Sigmoid colon (tissue), 6 donors: ENCODE measurements at regions not wholly inside any gene's neighbourhood (a gene's known extent, or its start where the extent isn't known, plus 50 kb on each side); places are given as distances from the start of the nearest gene placed in this dataset.

ENCODE experiments used
- DNase-seq: peaks from one replicate; pipeline ENCODE4 v3.0.0-alpha.2; 2019
- H3K27ac ChIP-seq, 4 donors: fragments of 200-600 bp; sonication (generic); one replicate each; pipeline ENCODE4 v1.5.1; 2016 to 2019; ENCODE audit warnings: mild to moderate bottlenecking in 1 of 4
- H3K27me3 ChIP-seq, 3 donors: fragments of 200-600 bp; sonication (generic); one replicate each; pipeline ENCODE4 v1.5.1; 2019; ENCODE audit warnings: mild to moderate bottlenecking in 1 of 3
- H3K36me3 ChIP-seq, 4 donors: fragments of 200-600 bp; sonication (generic); one replicate each; pipeline ENCODE4 v1.5.1; 2016 to 2019
- H3K4me1 ChIP-seq, 4 donors: fragments of 200-600 bp; sonication (generic); one replicate each; pipeline ENCODE4 v1.5.1; 2017 to 2019
- H3K4me3 ChIP-seq, 4 donors: fragments of 200-600 bp; sonication (generic); one replicate each; pipeline ENCODE4 v1.5.1; 2017 to 2019; ENCODE audit warnings: mild to moderate bottlenecking in 2 of 4, moderate library complexity in 1 of 4
- H3K9me3 ChIP-seq, 4 donors: fragments of 200-600 bp in 3 of 4; sonication (generic) in 3 of 4; one replicate each; pipeline versions ENCODE4 v1.5.1 to v1.6.1; 2013 to 2019
- CTCF ChIP-seq, 4 experiments: fragments of 450-650 bp in 3 of 4; fragments of 200-600 bp in 1 of 4; IDR thresholded peaks; one replicate each; pipeline ENCODE4 v1.5.1; 2016 to 2019; ENCODE audit warnings: antibody characterized with exemption in 4 of 4, mild to moderate bottlenecking in 3 of 4, moderate library complexity in 2 of 4
- EP300 ChIP-seq, 4 donors: sonication (generic); formaldehyde crosslinking; IDR thresholded peaks; one replicate each; pipeline ENCODE4 v1.6.1; 2017; ENCODE audit warnings: antibody characterized with exemption in 4 of 4
- POLR2A ChIP-seq, 2 donors: fragments of 450-650 bp; IDR thresholded peaks; one replicate each; pipeline ENCODE4 v1.6.1; 2016; ENCODE audit warnings: antibody characterized with exemption in 2 of 2, mild to moderate bottlenecking in 2 of 2, moderate library complexity in 2 of 2
- POLR2AphosphoS5 ChIP-seq, 4 donors: sonication (generic); formaldehyde crosslinking; IDR thresholded peaks; one replicate each; pipeline ENCODE4 v1.6.1; 2017; ENCODE audit warnings: antibody characterized with exemption in 4 of 4
- WGBS, 2 donors: extraction: QIAGEN DNeasy Blood & Tissue Kit; methylation state at CpG; one replicate each; pipeline ENCODE4 v1.1.7; 2013; 5-methylcytosine and 5-hydroxymethylcytosine counted together
- intact Hi-C: fragments of 100-400 bp; cut with DNase I; formaldehyde crosslinking; loops from one replicate; pipeline ENCODE4 v1.15.1; 2023
- donor health status: healthy with polysubstance abuse.
- donor health status: healthy.

- 84 to 85% methylated on average over 2 of the region's 2 CpGs for whole genome bisulfite sequencing, 2 donors
- no peak overlapping the region for H3K4me3 ChIP-seq
- peaks cover 0 to 8% (median 4%) of the 10 kb centered on the region in 4 donors for H3K4me1 ChIP-seq
- TF ChIP-seq CTCF (IDR thresholded peaks at IDR 0.05): no peak
- TF ChIP-seq POLR2AphosphoS5 (IDR thresholded peaks at IDR 0.05): no peak
- TF ChIP-seq EP300 (IDR thresholded peaks at IDR 0.05): no peak
- TF ChIP-seq POLR2A (IDR thresholded peaks at IDR 0.05): no peak
- no peaks in the 10 kb centered on the region for H3K27me3 ChIP-seq
- H3K9me3 ChIP-seq: no peaks in the 10 kb centered on the region
- no peak for DNase-seq
- H3K27ac ChIP-seq: peak overlapping the region in 2 of 4 donors; percentile 49 to 56
- intact Hi-C loops: loop anchor here (5.0 to 10.0 kb wide), 2 partner anchors 215 to 322 kb away; no protein-coding TSS in a partner anchor
- no peaks in the 10 kb centered on the region for H3K36me3 ChIP-seq
Observed at GRCh38 chr6:74879976-74880375, 325.9 kb downstream of the COL12A1 start.

DNA sequence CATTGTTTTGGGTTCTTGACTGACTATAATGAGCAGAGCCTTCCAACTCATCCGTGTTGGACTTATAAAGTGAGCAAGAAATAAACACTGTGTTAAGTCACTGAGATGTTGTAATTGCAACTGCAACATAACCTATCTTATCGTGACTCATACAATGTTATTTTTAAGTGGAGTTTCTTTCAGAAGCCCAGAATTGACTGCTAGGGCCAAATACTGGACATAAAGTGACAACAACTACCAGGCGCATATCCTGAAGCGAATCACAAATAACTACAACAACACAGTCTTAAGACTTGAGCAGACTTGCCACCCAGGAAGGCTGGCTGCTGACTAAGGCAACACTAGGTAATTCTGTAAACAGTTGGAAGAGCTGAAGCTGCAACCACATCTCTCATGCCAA is 326.6 kb downstream of the COL12A1 start:
- intact Hi-C loops: loop anchor here (5.0 to 10.0 kb wide), 2 partner anchors 216 to 323 kb away; no protein-coding TSS in a partner anchor
- DNase-seq: no peak
- H3K4me1 ChIP-seq: peaks cover 0 to 11% (median 6%) of the 10 kb centered on the region in 4 donors

DNA sequence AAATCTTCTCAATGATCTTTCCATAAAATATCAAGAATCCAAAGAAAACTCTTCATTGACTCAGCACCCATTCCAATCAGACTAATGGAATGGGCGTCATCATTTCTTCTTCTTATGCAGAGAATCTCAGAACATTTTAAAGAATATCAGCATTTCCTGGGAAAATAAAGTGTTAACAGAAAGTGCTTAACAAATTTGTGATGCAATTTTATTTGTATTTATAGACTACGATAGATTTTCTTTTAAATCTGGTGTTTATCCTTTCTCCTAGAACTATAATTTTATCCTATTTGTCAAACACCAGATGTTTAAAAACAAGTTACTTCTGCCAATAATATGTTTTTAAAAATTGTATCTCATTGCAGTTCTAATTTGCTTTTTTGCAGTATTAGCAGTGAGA is 330.7 kb downstream of the COL12A1 start:
- Histone ChIP-seq H3K4me3 (no peak overlapping the region), H3K36me3 (no peaks in the 10 kb centered on the region), H3K4me1 (peaks cover 0 to 24% (median 18%) of the 10 kb centered on the region in 4 donors), H3K27me3 (no peaks in the 10 kb centered on the region), H3K9me3 (peaks cover 0 to 6% (median 0%) of the 10 kb centered on the region in 4 donors), H3K27ac (no peak overlapping the region)
- WGBS, 2 donors: 87 to 94% methylated on average over 2 of the region's 2 CpGs
- no peak for DNase-seq
- intact Hi-C loops: loop anchor here (5.0 to 10.0 kb wide), 2 partner anchors 220 to 327 kb away; no protein-coding TSS in a partner anchor
- no peak for TF ChIP-seq POLR2A (IDR thresholded peaks at IDR 0.05)
- no peak for TF ChIP-seq EP300 (IDR thresholded peaks at IDR 0.05)
- TF ChIP-seq CTCF (IDR thresholded peaks at IDR 0.05): no peak
- TF ChIP-seq POLR2AphosphoS5 (IDR thresholded peaks at IDR 0.05): no peak

More for the DNA sequence above, 326.6 kb downstream of the COL12A1 start:
- Histone ChIP-seq H3K4me3 (no peak overlapping the region), H3K27ac (peak overlapping the region in 2 of 4 donors; percentile 49 to 56), H3K27me3 (no peaks in the 10 kb centered on the region), H3K9me3 (no peaks in the 10 kb centered on the region), H3K36me3 (no peaks in the 10 kb centered on the region)
- 73 to 81% methylated on average over 4 of the region's 4 CpGs for WGBS, 2 donors
- TF ChIP-seq POLR2A (IDR thresholded peaks at IDR 0.05) (no peak), POLR2AphosphoS5 (IDR thresholded peaks at IDR 0.05) (peak in 3 of 4 donors; percentile 29 to 37 (median 33)), CTCF (IDR thresholded peaks at IDR 0.05) (no peak), EP300 (IDR thresholded peaks at IDR 0.05) (no peak)

- Histone ChIP-seq H3K4me3 (no peak overlapping the region), H3K36me3 (no peaks in the 10 kb centered on the region), H3K9me3 (peaks cover 0 to 6% (median 0%) of the 10 kb centered on the region in 4 donors), H3K27ac (peak overlapping the region in 3 of 4 donors; percentile 51 to 78 (median 56)), H3K4me1 (peaks cover 0 to 19% (median 14%) of the 10 kb centered on the region in 4 donors), H3K27me3 (no peaks in the 10 kb centered on the region)
- DNase-seq: no peak
- intact Hi-C loops: loop anchor here (10.0 kb wide), 1 partner anchor 222 kb away; no protein-coding TSS in a partner anchor
- no peak for TF ChIP-seq POLR2A (IDR thresholded peaks at IDR 0.05)
- no peak for TF ChIP-seq CTCF (IDR thresholded peaks at IDR 0.05)
- no peak for TF ChIP-seq EP300 (IDR thresholded peaks at IDR 0.05)
- TF ChIP-seq POLR2AphosphoS5 (IDR thresholded peaks at IDR 0.05): no peak
Observed at GRCh38 chr6:74872754-74873476, 332.9 kb downstream of the COL12A1 start.
